ENCODE measurements at regions not wholly inside any gene's neighbourhood (a gene's known extent, or its start where the extent isn't known, plus 50 kb on each side); places are given as distances from the start of the nearest gene placed in this dataset.
A peak's percentile ranks its signal among the peaks of the same experiment; 100 is the strongest.
"Not testable (repeated sequence)": the region's sequence is repeated elsewhere in the genome, so short reads cannot be mapped to it uniquely, and the experiment has no call there.

- ATAC-seq = no peak
- TF ChIP-seq GLIS3 (CRISPR knock-in tag; IDR thresholded peaks at IDR 0.05) = no peak
- no peak for TF ChIP-seq POU6F1 (CRISPR knock-in tag; IDR thresholded peaks at IDR 0.05; ENCODE audit: borderline replicate concordance, low read depth)
- TF ChIP-seq PATZ1 (CRISPR knock-in tag; IDR thresholded peaks at IDR 0.05; ENCODE audit: borderline replicate concordance) = no peak
- TF ChIP-seq ESRRG (CRISPR knock-in tag; IDR thresholded peaks at IDR 0.05) = no peak
- TF ChIP-seq ZFP30 (CRISPR knock-in tag; IDR thresholded peaks at IDR 0.05) = no peak
- TF ChIP-seq ZNF70 (CRISPR knock-in tag; IDR thresholded peaks at IDR 0.05) = no peak
- no peak for TF ChIP-seq TOX (CRISPR knock-in tag; IDR thresholded peaks at IDR 0.05; ENCODE audit: borderline replicate concordance)
- TF ChIP-seq ZNF8 (CRISPR knock-in tag; IDR thresholded peaks at IDR 0.05) = no peak
These were observed 611.1 kb upstream of the LUZP2 start for GRCh38 chr11:23885801-23886200.

GRCh38 chr11:23887122-23887521, 609.7 kb upstream of the LUZP2 start:
- ATAC-seq = not testable (repeated sequence)

GRCh38 chr11:23893126-23893525, 603.7 kb upstream of the LUZP2 start:
- ATAC-seq = no peak
- no peak for TF ChIP-seq CSDC2 (CRISPR knock-in tag; IDR thresholded peaks at IDR 0.05)
- TF ChIP-seq CSRNP3 (CRISPR knock-in tag; IDR thresholded peaks at IDR 0.05) = no peak
- no peak for TF ChIP-seq ISL1 (CRISPR knock-in tag; IDR thresholded peaks at IDR 0.05)
- no peak for TF ChIP-seq GLIS3 (CRISPR knock-in tag; IDR thresholded peaks at IDR 0.05)
- TF ChIP-seq SNAI2 (CRISPR knock-in tag; IDR thresholded peaks at IDR 0.05) = no peak
- no peak for TF ChIP-seq ZNF8 (CRISPR knock-in tag; IDR thresholded peaks at IDR 0.05)
- TF ChIP-seq ZFP3 (CRISPR knock-in tag; IDR thresholded peaks at IDR 0.05) = no peak
- no peak for TF ChIP-seq CREB5 (CRISPR knock-in tag; IDR thresholded peaks at IDR 0.05; ENCODE audit: low read depth)
- no peak for TF ChIP-seq PPARA (CRISPR knock-in tag; IDR thresholded peaks at IDR 0.05; ENCODE audit: borderline replicate concordance)
- no peak for TF ChIP-seq BACH2 (CRISPR knock-in tag; IDR thresholded peaks at IDR 0.05; ENCODE audit: borderline replicate concordance)
- no peak for TF ChIP-seq PATZ1 (CRISPR knock-in tag; IDR thresholded peaks at IDR 0.05; ENCODE audit: borderline replicate concordance)
- TF ChIP-seq ZFP30 (CRISPR knock-in tag; IDR thresholded peaks at IDR 0.05) = no peak
- no peak for TF ChIP-seq ARNTL (CRISPR knock-in tag; IDR thresholded peaks at IDR 0.05; ENCODE audit: borderline replicate concordance, low read depth)
- no peak for TF ChIP-seq OSR1 (CRISPR knock-in tag; IDR thresholded peaks at IDR 0.05)
- TF ChIP-seq ZNF565 (CRISPR knock-in tag; conservative IDR thresholded peaks at IDR 0.05; ENCODE audit: low read depth) = no peak

- ATAC-seq = peak; percentile 94
- peak; percentile 52; the same call in 1 of the 2 replicates for TF ChIP-seq TOX (CRISPR knock-in tag; IDR thresholded peaks at IDR 0.05; ENCODE audit: borderline replicate concordance)
- peak; percentile 65; the same call in 1 of the 2 replicates for TF ChIP-seq TCF4 (CRISPR knock-in tag; IDR thresholded peaks at IDR 0.05; ENCODE audit: borderline replicate concordance)
- TF ChIP-seq ZFP30 (CRISPR knock-in tag; IDR thresholded peaks at IDR 0.05) = no peak
- TF ChIP-seq SNAI2 (CRISPR knock-in tag; IDR thresholded peaks at IDR 0.05) = no peak
- TF ChIP-seq ZC3H10 (CRISPR knock-in tag; IDR thresholded peaks at IDR 0.05) = no peak
- peak; percentile 50 for TF ChIP-seq ISL1 (CRISPR knock-in tag; IDR thresholded peaks at IDR 0.05)
These were observed 599.2 kb upstream of the LUZP2 start for GRCh38 chr11:23897453-23898286.
